ENCODE measurements at regions not wholly inside any gene's neighbourhood (a gene's known extent, or its start where the extent isn't known, plus 50 kb on each side); places are given as distances from the start of the nearest gene placed in this dataset.

DNA sequence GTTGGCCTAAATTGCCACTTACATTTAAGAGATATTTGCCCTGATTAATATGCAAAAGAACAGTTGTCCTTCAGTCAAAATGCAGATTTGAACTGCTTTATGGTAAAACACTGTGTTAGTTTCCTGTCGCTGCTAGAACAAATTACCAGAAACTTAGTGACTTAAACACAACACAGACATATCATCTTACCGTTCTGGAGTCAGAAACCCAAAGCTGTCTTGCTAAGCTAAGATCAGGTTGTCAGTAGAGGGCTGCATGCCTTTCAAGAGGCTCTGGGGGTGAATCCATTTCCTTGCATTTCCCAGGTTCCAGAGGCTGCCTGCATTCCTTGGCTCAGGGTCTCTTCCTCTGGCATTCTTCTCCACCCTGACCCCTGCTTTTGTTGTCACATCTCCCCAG, 149.5 kb downstream of the FAM161A start:
- Histone ChIP-seq H3K27me3 (no peaks in the 10 kb centered on the region), H3K27ac (no peak overlapping the region), H3K36me3 (no peaks in the 10 kb centered on the region), H3K4me3 (no peak overlapping the region), H3K9me3 (no peaks in the 10 kb centered on the region), H3K4me1 (no peaks in the 10 kb centered on the region)
- no peak for DNase-seq
- intact Hi-C loops (cut with DNase I; ENCODE audit: low total_unique reads), result no loop called here
- TF ChIP-seq, protein P1, sequence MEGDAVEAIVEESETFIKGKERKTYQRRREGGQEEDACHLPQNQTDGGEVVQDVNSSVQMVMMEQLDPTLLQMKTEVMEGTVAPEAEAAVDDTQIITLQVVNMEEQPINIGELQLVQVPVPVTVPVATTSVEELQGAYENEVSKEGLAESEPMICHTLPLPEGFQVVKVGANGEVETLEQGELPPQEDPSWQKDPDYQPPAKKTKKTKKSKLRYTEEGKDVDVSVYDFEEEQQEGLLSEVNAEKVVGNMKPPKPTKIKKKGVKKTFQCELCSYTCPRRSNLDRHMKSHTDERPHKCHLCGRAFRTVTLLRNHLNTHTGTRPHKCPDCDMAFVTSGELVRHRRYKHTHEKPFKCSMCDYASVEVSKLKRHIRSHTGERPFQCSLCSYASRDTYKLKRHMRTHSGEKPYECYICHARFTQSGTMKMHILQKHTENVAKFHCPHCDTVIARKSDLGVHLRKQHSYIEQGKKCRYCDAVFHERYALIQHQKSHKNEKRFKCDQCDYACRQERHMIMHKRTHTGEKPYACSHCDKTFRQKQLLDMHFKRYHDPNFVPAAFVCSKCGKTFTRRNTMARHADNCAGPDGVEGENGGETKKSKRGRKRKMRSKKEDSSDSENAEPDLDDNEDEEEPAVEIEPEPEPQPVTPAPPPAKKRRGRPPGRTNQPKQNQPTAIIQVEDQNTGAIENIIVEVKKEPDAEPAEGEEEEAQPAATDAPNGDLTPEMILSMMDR (IDR thresholded peaks at IDR 0.05), result no peak

DNA sequence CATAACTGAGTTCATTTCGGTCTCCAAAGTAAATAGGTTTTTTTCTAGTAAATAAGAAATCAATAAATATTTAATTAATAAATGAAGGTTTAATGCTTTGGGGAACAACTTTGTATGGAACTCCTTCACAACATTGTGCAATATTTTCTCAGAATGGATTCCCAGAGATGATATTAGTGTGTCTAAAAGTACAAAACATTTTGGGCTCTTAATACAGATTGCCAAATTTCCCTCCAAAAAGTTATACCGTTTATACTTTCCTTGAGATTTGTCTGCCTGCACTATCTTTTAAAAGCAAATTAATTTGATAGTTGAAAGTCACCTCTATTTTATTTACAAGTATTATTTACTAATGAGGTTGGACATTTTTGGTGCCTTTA, 151.8 kb downstream of the FAM161A start:
- Histone ChIP-seq H3K27me3 (no peaks in the 10 kb centered on the region), H3K4me1 (no peaks in the 10 kb centered on the region), H3K9me3 (no peaks in the 10 kb centered on the region), H3K27ac (no peak overlapping the region), H3K36me3 (no peaks in the 10 kb centered on the region), H3K4me3 (no peak overlapping the region)
- no peak for DNase-seq
- intact Hi-C loops (cut with DNase I; ENCODE audit: low total_unique reads), result no loop called here
- TF ChIP-seq, protein P1 (IDR thresholded peaks at IDR 0.05), result no peak

DNA sequence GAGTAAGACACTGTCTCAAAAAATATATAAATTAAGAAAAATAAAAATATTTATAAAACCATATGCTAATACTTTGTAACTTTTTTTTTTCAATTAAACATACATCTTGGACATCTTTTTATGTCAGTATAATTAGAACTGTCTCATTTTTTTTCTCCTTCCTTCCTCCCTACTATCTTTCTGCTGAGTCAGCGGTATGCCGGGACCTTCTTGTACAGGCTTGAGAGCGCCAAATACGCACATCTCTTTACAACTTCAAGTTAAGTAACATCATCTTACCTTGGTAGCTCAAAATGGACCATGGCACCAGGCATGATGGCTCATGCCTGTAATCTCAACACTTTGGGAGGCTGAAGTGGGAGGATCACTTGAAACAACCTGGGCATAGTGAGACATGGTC, 153.4 kb downstream of the FAM161A start:
- Histone ChIP-seq H3K27me3 (no peaks in the 10 kb centered on the region), H3K36me3 (no peaks in the 10 kb centered on the region), H3K27ac (no peak overlapping the region), H3K4me3 (no peak overlapping the region), H3K9me3 (no peaks in the 10 kb centered on the region), H3K4me1 (peaks cover 0 to 1% (median under 1%) of the 10 kb centered on the region in 4 donors)
- TF ChIP-seq, protein P1 (IDR thresholded peaks at IDR 0.05), result no peak
- intact Hi-C loops (cut with DNase I; ENCODE audit: low total_unique reads), result no loop called here
- no peak for DNase-seq

DNA sequence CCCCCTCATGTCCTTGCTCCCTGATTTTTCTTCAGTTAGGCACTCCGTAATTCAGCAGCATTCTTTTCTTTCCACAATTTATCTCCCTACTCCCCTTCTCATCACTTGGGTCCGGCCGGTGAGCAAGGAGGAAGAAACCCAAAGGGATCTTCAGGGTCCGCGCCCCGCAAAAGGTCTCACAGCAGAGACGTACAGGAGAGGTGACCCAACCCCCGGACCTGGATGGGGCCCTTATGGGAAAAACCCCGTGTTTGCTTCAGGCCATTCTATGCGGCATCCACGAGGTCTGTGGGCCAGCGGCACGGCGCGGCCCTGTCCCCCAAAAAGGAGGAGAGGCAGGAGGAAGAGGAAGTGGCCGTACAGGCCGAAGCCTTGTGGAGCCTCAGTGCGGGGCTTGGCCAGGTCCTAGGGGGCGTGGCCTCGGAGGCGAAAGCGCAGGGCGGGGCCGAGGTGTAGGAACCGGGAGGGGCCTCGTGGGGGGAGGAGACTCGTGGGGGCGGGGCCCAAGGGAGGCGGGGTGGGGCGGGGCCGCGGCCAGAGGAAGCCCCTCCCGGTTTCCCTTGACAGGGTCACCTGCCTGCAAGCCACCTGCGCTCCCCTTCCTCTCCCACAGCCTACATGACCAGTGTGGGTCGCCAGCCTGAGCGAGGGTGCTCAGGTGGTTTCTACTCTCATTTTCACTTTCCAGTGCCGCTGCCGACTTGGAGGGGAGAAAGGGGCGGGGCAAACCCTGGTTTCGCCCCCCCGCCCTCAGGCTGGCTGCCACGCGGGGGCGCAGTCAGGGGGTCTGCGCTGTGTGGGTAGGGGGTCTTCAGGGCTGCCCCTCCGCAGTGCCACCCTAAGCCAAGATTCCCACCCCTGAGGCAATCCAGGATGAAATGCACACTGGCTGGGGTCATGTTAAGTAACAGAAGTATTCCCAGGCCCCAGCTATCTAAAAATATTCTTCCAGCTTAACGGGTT, 156.4 kb upstream of the XPO1 start:
- intact Hi-C loops (cut with DNase I; ENCODE audit: low total_unique reads), result loop anchor here (5.0 to 10.0 kb wide), 2 partner anchors 73 to 160 kb away; partner anchors contain the start of gene XPO1
- Histone ChIP-seq H3K4me1 (peaks cover 0 to 15% (median 5%) of the 10 kb centered on the region in 4 donors), H3K27ac (peak overlapping the region; percentile 74 to 78), H3K36me3 (no peaks in the 10 kb centered on the region), H3K4me3 (peak overlapping the region; percentile 81 to 94), H3K27me3 (no peaks in the 10 kb centered on the region), H3K9me3 (no peaks in the 10 kb centered on the region)
- TF ChIP-seq, protein P1 (IDR thresholded peaks at IDR 0.05), result peak; percentile 27 to 32
- DNase-seq, result peak; percentile 93 to 96

DNA sequence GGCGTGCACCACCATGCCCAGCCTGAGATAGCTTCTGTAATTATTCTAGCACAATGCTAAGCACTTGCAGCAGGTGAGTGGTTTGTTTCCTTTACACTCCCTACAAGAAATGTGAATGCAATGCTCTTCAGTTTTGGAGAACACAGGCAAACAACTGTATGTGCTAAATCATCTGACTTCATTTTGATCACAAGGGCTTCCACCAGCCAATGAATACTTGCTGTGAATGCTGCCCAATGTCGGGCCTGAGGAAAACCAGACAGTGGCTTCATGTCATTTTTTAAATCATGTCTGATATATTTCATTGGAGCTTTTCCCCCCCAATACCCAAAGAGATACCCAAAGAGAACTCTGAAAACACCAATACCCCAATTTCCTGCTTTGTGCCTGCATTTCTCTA, 155.6 kb upstream of the XPO1 start:
- intact Hi-C loops (cut with DNase I; ENCODE audit: low total_unique reads), result loop anchor here (10.0 kb wide), 1 partner anchor 159 kb away; the partner anchor contains the start of gene XPO1
- no peak for DNase-seq
- TF ChIP-seq, protein P1 (IDR thresholded peaks at IDR 0.05), result no peak
- Histone ChIP-seq H3K27me3 (no peaks in the 10 kb centered on the region), H3K9me3 (no peaks in the 10 kb centered on the region), H3K27ac (peak overlapping the region; percentile 74 to 78), H3K36me3 (no peaks in the 10 kb centered on the region), H3K4me1 (peaks cover 0 to 15% (median 5%) of the 10 kb centered on the region in 4 donors), H3K4me3 (peak overlapping the region in 1 of 2 donors; percentile 94)
